H7 (cell line): ENCODE measurements at regions not wholly inside any gene's neighbourhood (a gene's known extent, or its start where the extent isn't known, plus 50 kb on each side); places are given as distances from the start of the nearest gene placed in this dataset.

ENCODE experiments used
- DNase-seq: peaks from one replicate; pipeline ENCODE4 v3.0.0; 2012
- H3K27me3 ChIP-seq: 2 replicates; pipeline ENCODE4 v1.6.0; 2011; ENCODE audit warnings: mild to moderate bottlenecking, low read length; ENCODE audit not compliant: control insufficient read depth, insufficient read depth
- H3K36me3 ChIP-seq: replicated peaks from 2 replicates; pipeline ENCODE4 v1.5.1; 2011; ENCODE audit warnings: low read length; ENCODE audit not compliant: control insufficient read depth, insufficient read depth
- H3K4me3 ChIP-seq: 2 replicates; pipeline ENCODE4 v1.5.1; 2011; ENCODE audit warnings: low read depth, mild to moderate bottlenecking, control low read depth, low read length, moderate library complexity; ENCODE audit not compliant: insufficient read depth

GRCh38 chr16:6692874-6693273 lies 639.8 kb upstream of the RBFOX1 start:
- Histone ChIP-seq H3K27me3 (no peaks in the 10 kb centered on the region), H3K36me3 (no peaks in the 10 kb centered on the region), H3K4me3 (no peak overlapping the region)
- no peak for DNase-seq

- Histone ChIP-seq H3K4me3 (no peak overlapping the region), H3K27me3 (no peaks in the 10 kb centered on the region), H3K36me3 (no peaks in the 10 kb centered on the region)
- DNase-seq: no peak
Observed at GRCh38 chr16:6690741-6691140, 641.9 kb upstream of the RBFOX1 start.

GRCh38 chr16:6689643-6690042 lies 643.0 kb upstream of the RBFOX1 start:
- H3K27me3 ChIP-seq: no peaks in the 10 kb centered on the region
- H3K36me3 ChIP-seq: no peaks in the 10 kb centered on the region
- no peak for DNase-seq
- no peak overlapping the region for H3K4me3 ChIP-seq

- Histone ChIP-seq H3K27me3 (no peaks in the 10 kb centered on the region), H3K4me3 (no peak overlapping the region), H3K36me3 (no peaks in the 10 kb centered on the region)
- no peak for DNase-seq
Observed at GRCh38 chr16:6687593-6687992, 645.1 kb upstream of the RBFOX1 start.

GRCh38 chr16:6684076-6684673 lies 648.5 kb upstream of the RBFOX1 start:
- Histone ChIP-seq H3K36me3 (no peaks in the 10 kb centered on the region), H3K4me3 (no peak overlapping the region), H3K27me3 (no peaks in the 10 kb centered on the region)
- DNase-seq: peak; percentile 20

- Histone ChIP-seq H3K36me3 (no peaks in the 10 kb centered on the region), H3K27me3 (no peaks in the 10 kb centered on the region), H3K4me3 (no peak overlapping the region)
- DNase-seq: peak; percentile 66
Observed at GRCh38 chr16:6682142-6682811, 650.4 kb upstream of the RBFOX1 start.

GRCh38 chr16:6678586-6678985 lies 654.1 kb upstream of the RBFOX1 start:
- no peak for DNase-seq
- Histone ChIP-seq H3K36me3 (no peaks in the 10 kb centered on the region), H3K27me3 (no peaks in the 10 kb centered on the region), H3K4me3 (no peak overlapping the region)

- DNase-seq: no peak
- H3K36me3 ChIP-seq: no peaks in the 10 kb centered on the region
- H3K4me3 ChIP-seq: no peak overlapping the region
Observed at GRCh38 chr16:6674071-6674470, 658.6 kb upstream of the RBFOX1 start.

GRCh38 chr16:6672507-6672906 lies 660.1 kb upstream of the RBFOX1 start:
- no peak for DNase-seq
- Histone ChIP-seq H3K4me3 (no peak overlapping the region), H3K27me3 (no peaks in the 10 kb centered on the region), H3K36me3 (no peaks in the 10 kb centered on the region)

More at GRCh38 chr16:6674071-6674470, 658.6 kb upstream of the RBFOX1 start:
- H3K27me3 ChIP-seq: no peaks in the 10 kb centered on the region

- no peaks in the 10 kb centered on the region for H3K27me3 ChIP-seq
- DNase-seq: no peak
- no peaks in the 10 kb centered on the region for H3K36me3 ChIP-seq
- no peak overlapping the region for H3K4me3 ChIP-seq
Observed at GRCh38 chr16:6667393-6667792, 665.3 kb upstream of the RBFOX1 start.

GRCh38 chr16:6665126-6665525 lies 667.5 kb upstream of the RBFOX1 start:
- no peak for DNase-seq
- Histone ChIP-seq H3K27me3 (no peaks in the 10 kb centered on the region), H3K36me3 (no peaks in the 10 kb centered on the region), H3K4me3 (no peak overlapping the region)

GRCh38 chr16:6663668-6664067 lies 669.0 kb upstream of the RBFOX1 start:
- DNase-seq: no peak
- no peaks in the 10 kb centered on the region for H3K36me3 ChIP-seq
- no peaks in the 10 kb centered on the region for H3K27me3 ChIP-seq
- no peak overlapping the region for H3K4me3 ChIP-seq

GRCh38 chr16:6656760-6657159 lies 675.9 kb upstream of the RBFOX1 start:
- H3K36me3 ChIP-seq: no peaks in the 10 kb centered on the region
- no peak for DNase-seq
- H3K4me3 ChIP-seq: no peak overlapping the region
- H3K27me3 ChIP-seq: no peaks in the 10 kb centered on the region

- Histone ChIP-seq H3K27me3 (no peaks in the 10 kb centered on the region), H3K4me3 (no peak overlapping the region), H3K36me3 (no peaks in the 10 kb centered on the region)
- DNase-seq: no peak
Observed at GRCh38 chr16:6646891-6647290, 685.8 kb upstream of the RBFOX1 start.

GRCh38 chr16:6645768-6646568 lies 686.7 kb upstream of the RBFOX1 start:
- H3K4me3 ChIP-seq: no peak overlapping the region
- DNase-seq: no peak
- H3K36me3 ChIP-seq: no peaks in the 10 kb centered on the region
- H3K27me3 ChIP-seq: no peaks in the 10 kb centered on the region
